ENCODE measurements at regions not wholly inside any gene's neighbourhood (a gene's known extent, or its start where the extent isn't known, plus 50 kb on each side); places are given as distances from the start of the nearest gene placed in this dataset.

DNA sequence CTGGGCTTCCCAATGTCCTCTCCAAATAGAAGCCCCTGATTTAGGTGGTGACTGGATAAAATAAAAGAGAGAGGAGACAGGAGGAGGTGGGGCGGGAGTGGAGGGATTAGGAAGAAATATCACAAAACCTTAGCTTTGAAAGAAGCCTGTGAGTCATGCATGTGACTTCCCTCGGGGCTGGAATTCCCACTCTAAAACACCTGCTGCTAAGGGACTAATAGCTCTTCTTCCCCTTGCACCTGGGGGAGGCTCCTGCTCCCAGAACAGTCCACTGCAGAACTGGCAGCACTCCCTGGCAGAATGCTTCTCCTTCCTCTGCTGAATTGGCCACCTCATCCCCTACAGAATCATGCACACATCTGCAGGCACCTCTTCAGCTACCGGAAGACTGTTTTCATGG, 207.2 kb downstream of the ATG4C start:
- intact Hi-C loops (cut with DNase I), result no loop called here
- no peak for DNase-seq
- H3K4me1 ChIP-seq (replicated peaks in 1 of 2), result no peaks in the 10 kb centered on the region
- peaks cover 12% of the 10 kb centered on the region for H3K27me3 ChIP-seq
- H3K4me3 ChIP-seq, result no peak overlapping the region
- WGBS, 4 donors, result 59 to 67% (median 64%) methylated on average over 3 of the region's 3 CpGs
- H3K9me3 ChIP-seq (replicated peaks in 1 of 3), result no peaks in the 10 kb centered on the region
- TF ChIP-seq POLR2A (IDR thresholded peaks at IDR 0.05) (no peak), CTCF (IDR thresholded peaks at IDR 0.05) (no peak)
- H3K27ac ChIP-seq, result no peak overlapping the region
- H3K36me3 ChIP-seq (replicated peaks in 1 of 2), result no peaks in the 10 kb centered on the region

DNA sequence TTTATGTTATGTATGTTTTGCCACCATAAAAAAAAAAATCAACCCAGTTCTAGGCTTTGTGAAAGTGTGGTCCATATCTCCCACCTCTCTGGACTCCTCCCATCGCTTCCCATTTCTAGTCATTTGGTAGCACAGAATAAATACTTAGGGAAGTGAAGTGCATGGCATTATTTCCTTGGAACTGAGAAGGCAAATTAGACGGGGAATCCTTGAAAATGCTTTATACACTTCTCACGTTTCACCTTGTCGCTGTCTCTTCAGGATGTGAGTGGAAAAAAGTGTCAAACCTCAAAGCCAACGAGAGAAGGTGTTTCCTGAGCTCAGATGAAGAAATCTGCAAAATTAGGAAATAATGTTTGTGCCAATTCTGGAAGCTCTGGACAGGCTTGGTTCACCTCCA, 209.9 kb downstream of the ATG4C start:
- no peak for DNase-seq
- Histone ChIP-seq H3K9me3 (replicated peaks in 1 of 3) (no peaks in the 10 kb centered on the region), H3K27me3 (peaks cover 19% of the 10 kb centered on the region), H3K4me1 (replicated peaks in 1 of 2) (no peaks in the 10 kb centered on the region), H3K27ac (no peak overlapping the region), H3K36me3 (replicated peaks in 1 of 2) (no peaks in the 10 kb centered on the region), H3K4me3 (no peak overlapping the region)
- intact Hi-C loops (cut with DNase I), result no loop called here
- WGBS, 4 donors, result 52 to 68% (median 61%) methylated on average over 5 of the region's 5 CpGs
- TF ChIP-seq CTCF (IDR thresholded peaks at IDR 0.05) (no peak), POLR2A (IDR thresholded peaks at IDR 0.05) (no peak)

DNA sequence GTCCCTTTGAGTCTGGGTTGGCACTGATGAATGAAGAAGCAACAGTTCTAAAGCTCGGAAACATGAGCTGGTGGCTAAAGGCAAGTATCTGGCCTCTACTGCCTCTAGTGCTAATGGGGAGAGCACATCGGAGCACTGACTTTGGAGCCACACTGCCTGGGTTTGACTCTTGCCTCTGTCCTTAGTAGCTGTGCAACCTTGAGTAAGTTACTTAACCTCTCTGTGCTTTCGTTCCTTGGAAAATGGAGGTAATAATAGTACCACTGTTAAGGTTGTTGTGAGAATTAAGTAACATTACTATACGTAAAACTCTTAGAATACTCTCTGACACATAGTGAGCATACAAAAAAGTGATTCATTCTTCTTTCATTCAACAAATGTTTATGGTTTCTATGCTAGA, 211.2 kb downstream of the ATG4C start:
- no peak for DNase-seq
- Histone ChIP-seq H3K4me1 (replicated peaks in 1 of 2) (no peaks in the 10 kb centered on the region), H3K9me3 (replicated peaks in 1 of 3) (no peaks in the 10 kb centered on the region), H3K27ac (no peak overlapping the region), H3K4me3 (no peak overlapping the region), H3K36me3 (replicated peaks in 1 of 2) (no peaks in the 10 kb centered on the region), H3K27me3 (peaks cover 19% of the 10 kb centered on the region)
- WGBS, 4 donors, result 67 to 88% (median 73%) methylated on average over 4 of the region's 4 CpGs
- intact Hi-C loops (cut with DNase I), result no loop called here
- no peak for TF ChIP-seq CTCF (IDR thresholded peaks at IDR 0.05)

DNA sequence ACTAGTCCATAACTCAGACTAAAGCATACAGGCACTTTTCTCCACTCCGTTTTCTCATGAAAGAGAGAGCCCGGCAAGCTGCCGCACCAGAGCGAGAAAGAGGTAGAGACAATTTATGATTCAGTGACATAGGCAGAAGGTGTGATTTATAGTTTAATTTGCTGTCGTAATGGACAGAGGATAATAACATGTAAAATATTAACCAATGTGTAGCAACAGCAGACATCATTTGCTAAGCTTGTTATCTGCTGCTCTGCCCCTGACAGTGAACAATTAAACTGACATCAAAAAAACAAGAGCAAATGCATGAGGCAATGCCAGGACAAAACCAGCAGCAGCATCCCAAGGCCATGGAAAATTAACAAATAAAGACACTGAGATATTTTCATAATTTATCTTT, 214.0 kb downstream of the ATG4C start:
- Histone ChIP-seq H3K9me3 (replicated peaks in 1 of 3) (no peaks in the 10 kb centered on the region), H3K27me3 (peaks cover 26% of the 10 kb centered on the region)
- 32 to 46% (median 42%) methylated on average over 5 of the region's 5 CpGs for WGBS, 4 donors

More for the DNA sequence above, 214.0 kb downstream of the ATG4C start:
- Histone ChIP-seq H3K27ac (no peak overlapping the region), H3K36me3 (replicated peaks in 1 of 2) (no peaks in the 10 kb centered on the region), H3K4me1 (replicated peaks in 1 of 2) (no peaks in the 10 kb centered on the region), H3K4me3 (no peak overlapping the region)
- intact Hi-C loops (cut with DNase I), result no loop called here
- no peak for DNase-seq
- no peak for TF ChIP-seq CTCF (IDR thresholded peaks at IDR 0.05)
- no peak for TF ChIP-seq POLR2A (IDR thresholded peaks at IDR 0.05)

Data from adrenal gland (tissue), 9 donors.